NB4 (cell line): ENCODE measurements at regions not wholly inside any gene's neighbourhood (a gene's known extent, or its start where the extent isn't known, plus 50 kb on each side); places are given as distances from the start of the nearest gene placed in this dataset.

Experiments used
- DNase-seq: peaks from one replicate; pipeline ENCODE4 v3.0.0; 2010; ENCODE audit warnings: low read depth
- H3K4me3 ChIP-seq: one replicate; pipeline ENCODE4 v1.5.1; 2011; ENCODE audit warnings: mild to moderate bottlenecking, low read depth, low read length, moderate library complexity
- CTCF ChIP-seq: IDR thresholded peaks from one replicate; pipeline ENCODE4 v1.5.1; 2012; ENCODE audit warnings: low read depth, low read length
- MYC ChIP-seq: IDR thresholded peaks from 2 replicates; pipeline ENCODE4 v1.6.1; 2011; ENCODE audit warnings: low read depth, low read length
- POLR2A ChIP-seq: IDR thresholded peaks from 2 replicates; pipeline ENCODE4 v1.6.1; 2011; ENCODE audit warnings: mild to moderate bottlenecking; ENCODE audit not compliant: insufficient read length; ENCODE audit errors: extremely low read depth
- TF ChIP-seq, protein P1 (sequence below): IDR thresholded peaks from 2 replicates; pipeline ENCODE4 v1.6.1; 2011; ENCODE audit warnings: low read depth, low read length

DNA sequence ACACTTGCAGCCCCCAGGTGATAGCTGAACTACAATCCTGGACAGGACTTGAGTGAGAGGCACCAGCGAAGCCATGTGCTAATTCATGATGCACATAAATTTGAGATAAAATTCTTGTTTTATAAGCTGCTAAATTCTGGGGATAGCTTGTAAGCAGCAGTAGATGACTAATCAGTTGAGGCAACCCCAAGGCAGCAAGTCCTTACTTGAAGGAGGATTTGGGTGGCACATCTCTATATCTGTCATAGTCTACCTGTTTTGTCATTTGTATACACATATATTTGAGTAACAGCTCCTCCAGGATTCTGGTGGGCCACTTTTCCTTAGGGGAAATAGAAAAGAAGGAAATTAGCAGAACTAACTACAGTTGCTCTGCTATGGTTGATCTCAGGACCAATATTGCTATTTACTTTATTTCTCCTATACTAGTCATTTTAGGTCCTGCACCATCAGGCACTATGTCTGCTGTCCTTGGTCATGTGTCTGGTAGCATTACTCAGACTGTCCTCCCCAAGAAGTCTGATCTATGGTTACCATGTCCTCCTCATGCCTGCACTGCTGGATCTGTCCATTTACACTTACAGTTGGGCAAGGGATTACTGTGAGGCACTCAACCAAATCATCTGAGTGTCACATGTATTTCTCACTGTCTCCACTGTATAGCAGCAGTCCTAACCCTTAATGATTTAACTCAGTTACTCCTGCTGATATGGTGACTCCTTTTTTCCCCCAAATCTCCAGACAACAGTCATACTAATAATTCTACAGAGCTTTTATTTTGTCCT lies 436.0 kb upstream of the CWC22 start:
- TF ChIP-seq, protein P1, sequence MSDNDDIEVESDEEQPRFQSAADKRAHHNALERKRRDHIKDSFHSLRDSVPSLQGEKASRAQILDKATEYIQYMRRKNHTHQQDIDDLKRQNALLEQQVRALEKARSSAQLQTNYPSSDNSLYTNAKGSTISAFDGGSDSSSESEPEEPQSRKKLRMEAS: no peak
- TF ChIP-seq MYC (no peak), POLR2A (no peak), CTCF (no peak)
- no peak overlapping the region for H3K4me3 ChIP-seq

DNA sequence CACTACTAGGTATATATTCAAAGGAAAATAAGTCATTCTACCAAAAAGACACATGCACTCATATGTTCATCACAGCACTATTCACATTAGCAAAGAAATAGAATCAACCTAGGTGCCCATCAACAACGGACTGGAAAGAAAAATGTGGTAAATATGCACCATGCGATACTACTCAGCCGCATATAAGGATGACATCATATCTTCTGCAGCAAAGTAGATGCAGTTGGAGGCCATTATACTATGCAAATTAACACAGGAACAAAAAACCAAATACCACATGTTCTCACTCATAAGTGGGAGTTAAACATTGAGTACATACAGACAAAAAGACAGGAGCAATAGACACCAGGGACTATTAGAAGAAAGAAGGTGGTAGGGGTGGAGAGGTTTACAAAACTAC lies 412.1 kb upstream of the CWC22 start:
- no peak for DNase-seq
- TF ChIP-seq MYC: no peak
- no peak for TF ChIP-seq CTCF
- TF ChIP-seq POLR2A: no peak
- TF ChIP-seq, protein P1: no peak
- no peak overlapping the region for H3K4me3 ChIP-seq

More for the DNA sequence above, 436.0 kb upstream of the CWC22 start:
- DNase-seq: no peak

- no peak for DNase-seq
- TF ChIP-seq POLR2A (no peak), CTCF (no peak), MYC (no peak)
- TF ChIP-seq, protein P1: no peak
- H3K4me3 ChIP-seq: no peak overlapping the region
Measured at GRCh38 chr2:180416627-180417026, 409.5 kb upstream of the CWC22 start.

DNA sequence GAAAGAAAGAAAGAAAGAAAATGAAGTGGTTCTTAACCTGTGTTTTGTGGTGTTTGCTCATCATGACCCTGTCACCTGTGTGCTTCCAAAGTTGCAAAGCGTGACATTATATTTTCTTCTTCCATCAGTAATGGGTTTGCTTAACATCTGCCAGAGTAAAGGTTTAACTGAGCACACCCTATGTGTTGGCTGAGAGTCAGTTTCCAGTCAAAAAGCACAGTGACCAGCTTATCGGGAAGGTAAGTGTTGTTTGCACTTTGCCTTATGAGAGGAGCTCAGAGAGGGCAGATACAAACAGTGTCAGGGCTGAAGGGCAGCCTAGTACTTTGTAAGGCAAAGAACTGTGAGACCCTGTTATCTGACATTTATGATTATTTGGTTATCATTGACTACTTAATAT lies 406.2 kb upstream of the CWC22 start:
- no peak overlapping the region for H3K4me3 ChIP-seq
- TF ChIP-seq POLR2A: no peak
- TF ChIP-seq CTCF: no peak
- DNase-seq: no peak

GRCh38 chr2:180412219-180412618 lies 405.1 kb upstream of the CWC22 start:
- no peak for DNase-seq
- H3K4me3 ChIP-seq: no peak overlapping the region
- TF ChIP-seq CTCF: no peak
- TF ChIP-seq, protein P1: no peak

DNA sequence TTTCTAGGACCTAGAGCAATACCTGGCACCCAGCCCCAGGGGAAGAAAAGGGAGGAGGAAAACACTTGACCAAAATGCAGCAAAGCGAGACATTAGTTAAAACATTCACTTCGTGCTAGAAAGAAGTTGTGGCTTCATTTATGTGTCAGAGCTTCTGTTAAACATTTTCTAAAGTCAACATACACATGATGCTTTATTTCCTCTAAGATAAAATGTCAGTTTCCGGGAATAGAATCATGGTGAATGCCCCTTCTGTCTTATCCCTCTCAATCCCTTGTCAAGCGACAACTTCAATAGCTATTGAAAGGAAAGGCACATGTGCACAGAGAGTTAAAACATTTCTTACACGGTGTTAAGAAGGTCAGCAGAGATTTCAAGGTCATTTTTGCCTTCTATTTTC lies 404.6 kb upstream of the CWC22 start:
- TF ChIP-seq, protein P1: no peak
- no peak for TF ChIP-seq MYC
- TF ChIP-seq CTCF: no peak
- no peak for DNase-seq

More for the DNA sequence above, 404.6 kb upstream of the CWC22 start:
- no peak overlapping the region for H3K4me3 ChIP-seq
